ENCODE measurements at regions not wholly inside any gene's neighbourhood (a gene's known extent, or its start where the extent isn't known, plus 50 kb on each side); places are given as distances from the start of the nearest gene placed in this dataset.
A peak's percentile ranks its signal among the peaks of the same experiment; 100 is the strongest.

- in situ Hi-C loops (cut with HindIII; ENCODE audit: low pct_unique_long_range_greater_than_20kb, low sequenced_read_pairs), result no loop called here
- no peak for DNase-seq (ENCODE audit: low read depth in 1 of 2, low spot score in 1 of 2)
- TF ChIP-seq JUND (IDR thresholded peaks at IDR 0.05; ENCODE audit: low read depth), result no peak
These were observed 232.9 kb upstream of the SP4 start for GRCh38 chr7:21194936-21195335.

- no peak for DNase-seq (ENCODE audit: low read depth in 1 of 2, low spot score in 1 of 2)
- no peak for TF ChIP-seq JUND (IDR thresholded peaks at IDR 0.05; ENCODE audit: low read depth)
- in situ Hi-C loops (cut with HindIII; ENCODE audit: low pct_unique_long_range_greater_than_20kb, low sequenced_read_pairs), result no loop called here
These were observed 229.0 kb upstream of the SP4 start for GRCh38 chr7:21198921-21199320.

GRCh38 chr7:21200503-21200902, 227.4 kb upstream of the SP4 start:
- no peak for TF ChIP-seq JUND (IDR thresholded peaks at IDR 0.05; ENCODE audit: low read depth)
- DNase-seq (ENCODE audit: low read depth in 1 of 2, low spot score in 1 of 2), result no peak
- in situ Hi-C loops (cut with HindIII; ENCODE audit: low pct_unique_long_range_greater_than_20kb, low sequenced_read_pairs), result no loop called here

GRCh38 chr7:21214657-21215056, 213.2 kb upstream of the SP4 start:
- DNase-seq (ENCODE audit: low read depth in 1 of 2, low spot score in 1 of 2), result no peak
- no peak for TF ChIP-seq JUND (IDR thresholded peaks at IDR 0.05; ENCODE audit: low read depth)
- in situ Hi-C loops (cut with HindIII; ENCODE audit: low pct_unique_long_range_greater_than_20kb, low sequenced_read_pairs), result no loop called here

GRCh38 chr7:21215307-21215706, 212.6 kb upstream of the SP4 start:
- DNase-seq (ENCODE audit: low read depth in 1 of 2, low spot score in 1 of 2), result no peak
- TF ChIP-seq JUND (IDR thresholded peaks at IDR 0.05; ENCODE audit: low read depth), result no peak
- in situ Hi-C loops (cut with HindIII; ENCODE audit: low pct_unique_long_range_greater_than_20kb, low sequenced_read_pairs), result no loop called here

GRCh38 chr7:21217365-21217764, 210.5 kb upstream of the SP4 start:
- no peak for TF ChIP-seq JUND (IDR thresholded peaks at IDR 0.05; ENCODE audit: low read depth)
- in situ Hi-C loops (cut with HindIII; ENCODE audit: low pct_unique_long_range_greater_than_20kb, low sequenced_read_pairs), result no loop called here
- no peak for DNase-seq (ENCODE audit: low read depth in 1 of 2, low spot score in 1 of 2)

DNA sequence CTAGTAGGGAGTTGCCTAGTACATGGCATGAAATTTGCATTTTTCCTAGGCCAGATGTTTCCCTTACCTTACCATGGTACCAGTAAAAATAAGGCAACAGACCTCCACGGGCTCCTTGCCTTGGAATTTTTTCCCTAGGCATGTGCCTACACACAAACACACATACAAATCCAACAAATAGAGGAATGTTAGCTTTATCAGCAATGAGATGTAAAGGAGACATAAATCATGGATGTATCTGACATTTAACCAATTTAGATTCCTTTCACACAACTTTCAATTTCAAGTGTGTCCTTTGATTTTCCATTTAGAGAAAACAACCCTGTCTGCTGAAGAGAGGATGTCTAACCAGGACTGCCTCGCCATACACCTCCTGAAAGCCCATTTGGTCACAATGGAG, 209.7 kb upstream of the SP4 start:
- in situ Hi-C loops (cut with HindIII; ENCODE audit: low pct_unique_long_range_greater_than_20kb, low sequenced_read_pairs), result no loop called here
- no peak for DNase-seq (ENCODE audit: low read depth in 1 of 2, low spot score in 1 of 2)
- TF ChIP-seq JUND (IDR thresholded peaks at IDR 0.05; ENCODE audit: low read depth), result no peak

- in situ Hi-C loops (cut with HindIII; ENCODE audit: low pct_unique_long_range_greater_than_20kb, low sequenced_read_pairs), result no loop called here
- TF ChIP-seq JUND (IDR thresholded peaks at IDR 0.05; ENCODE audit: low read depth), result no peak
- no peak for DNase-seq (ENCODE audit: low read depth in 1 of 2, low spot score in 1 of 2)
These were observed 206.8 kb upstream of the SP4 start for GRCh38 chr7:21221130-21221529.

- no peak for TF ChIP-seq JUND (IDR thresholded peaks at IDR 0.05; ENCODE audit: low read depth)
- in situ Hi-C loops (cut with HindIII; ENCODE audit: low pct_unique_long_range_greater_than_20kb, low sequenced_read_pairs), result no loop called here
- no peak for DNase-seq (ENCODE audit: low read depth in 1 of 2, low spot score in 1 of 2)
These were observed 189.3 kb upstream of the SP4 start for GRCh38 chr7:21238400-21239116.

GRCh38 chr7:21243265-21243664, 184.6 kb upstream of the SP4 start:
- no peak for DNase-seq (ENCODE audit: low read depth in 1 of 2, low spot score in 1 of 2)
- in situ Hi-C loops (cut with HindIII; ENCODE audit: low pct_unique_long_range_greater_than_20kb, low sequenced_read_pairs), result no loop called here
- TF ChIP-seq JUND (IDR thresholded peaks at IDR 0.05; ENCODE audit: low read depth), result no peak

GRCh38 chr7:21251151-21251800, 176.6 kb upstream of the SP4 start:
- in situ Hi-C loops (cut with HindIII; ENCODE audit: low pct_unique_long_range_greater_than_20kb, low sequenced_read_pairs), result no loop called here
- DNase-seq (ENCODE audit: low read depth in 1 of 2, low spot score in 1 of 2), result peak in 1 of 2 experiments; percentile 9

DNA sequence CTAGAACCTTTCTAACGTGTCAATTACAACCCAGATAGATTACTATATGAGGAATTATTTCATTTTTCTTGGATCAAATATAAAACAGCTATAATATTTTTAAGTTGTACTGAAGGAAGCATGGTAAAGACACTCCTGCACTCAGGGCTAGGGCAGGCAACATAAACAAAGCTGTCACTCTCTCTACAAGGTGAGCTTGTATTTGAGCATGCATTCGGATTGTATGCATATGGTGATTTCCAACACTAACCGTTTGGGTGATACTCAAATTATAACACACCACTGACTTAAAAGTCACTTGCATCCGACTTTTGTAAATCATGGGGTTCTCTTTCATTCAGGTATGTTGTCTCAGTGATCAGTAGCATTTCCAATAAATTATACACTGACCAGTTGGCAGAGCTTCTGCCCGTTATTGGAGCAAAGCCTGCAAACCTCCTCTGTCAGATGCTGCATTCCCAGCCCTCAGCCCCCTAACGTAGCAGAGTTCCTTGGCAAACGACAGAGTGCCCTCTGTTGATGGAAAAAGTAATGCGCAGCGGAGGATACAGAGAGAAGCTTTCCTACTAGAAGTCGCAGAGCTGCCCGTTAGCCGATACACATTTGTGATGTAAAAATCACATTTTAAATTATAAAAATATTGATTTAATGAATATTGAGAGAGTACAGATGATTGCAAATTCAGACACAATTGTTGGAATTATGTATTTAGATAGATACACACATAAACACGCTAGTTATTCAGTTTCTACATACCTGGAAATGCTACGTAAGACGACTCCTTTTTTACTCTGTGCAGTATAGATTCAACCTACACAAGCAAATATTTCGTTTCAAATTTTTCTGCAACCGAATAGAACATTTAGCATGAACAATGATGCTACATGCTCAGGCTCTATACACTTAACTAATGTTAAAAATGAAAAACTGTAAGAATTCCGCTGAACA, 173.9 kb upstream of the SP4 start:
- no peak for TF ChIP-seq JUND (IDR thresholded peaks at IDR 0.05; ENCODE audit: low read depth)
- peak; percentile 37 to 78 for DNase-seq (ENCODE audit: low read depth in 1 of 2, low spot score in 1 of 2)

More at GRCh38 chr7:21251151-21251800, 176.6 kb upstream of the SP4 start:
- no peak for TF ChIP-seq JUND (IDR thresholded peaks at IDR 0.05; ENCODE audit: low read depth)

More for the DNA sequence above, 173.9 kb upstream of the SP4 start:
- in situ Hi-C loops (cut with HindIII; ENCODE audit: low pct_unique_long_range_greater_than_20kb, low sequenced_read_pairs), result no loop called here
